ENCODE measurements at regions not wholly inside any gene's neighbourhood (a gene's known extent, or its start where the extent isn't known, plus 50 kb on each side); places are given as distances from the start of the nearest gene placed in this dataset.
A peak's percentile ranks its signal among the peaks of the same experiment; 100 is the strongest.

- Histone ChIP-seq H3K14ac (ENCODE audit: low read length in 2 of 2) (no peak overlapping the region), H2AK5ac (ENCODE audit: low read length, severe bottlenecking) (no peak overlapping the region), H2BK120ac (ENCODE audit: low read depth, low read length) (no peak overlapping the region), H4K91ac (ENCODE audit: low read length) (no peak overlapping the region), H2AFZ (ENCODE audit: low read depth, low read length) (no peak overlapping the region), H3K4me1 (ENCODE audit: control insufficient read depth, insufficient read depth, low read depth, low read length) (no peaks in the 10 kb centered on the region), H2BK5ac (ENCODE audit: low read depth, low read length, poor library complexity, severe bottlenecking) (no peak overlapping the region), H3K79me1 (replicated peaks; ENCODE audit: low read length, poor library complexity, severe bottlenecking) (no peaks in the 10 kb centered on the region), H3K4me3 (ENCODE audit: insufficient read depth in 1 of 2, low read depth in 1 of 2, low read length in 2 of 2) (no peak overlapping the region), H3K18ac (ENCODE audit: low read depth in 1 of 2, low read length in 2 of 2) (no peak overlapping the region), H3K4me2 (ENCODE audit: low read length, poor library complexity, severe bottlenecking) (no peak overlapping the region), H3K4ac (ENCODE audit: low read depth in 1 of 2, low read length in 2 of 2) (no peak overlapping the region), H3K23ac (ENCODE audit: low read length in 2 of 2) (no peak overlapping the region), H3K27ac (ENCODE audit: low read length, poor library complexity, severe bottlenecking) (no peak overlapping the region), H3K27me3 (ENCODE audit: control insufficient read depth in 1 of 2, insufficient read depth in 1 of 2, low read length in 2 of 2) (no peaks in the 10 kb centered on the region), H2BK12ac (ENCODE audit: low read length in 2 of 2) (no peak overlapping the region), H2BK15ac (ENCODE audit: low read depth, poor library complexity, severe bottlenecking) (no peak overlapping the region), H3K9me3 (ENCODE audit: control insufficient read depth, low read length) (no peaks in the 10 kb centered on the region), H4K8ac (ENCODE audit: low read length) (no peak overlapping the region), H3K36me3 (ENCODE audit: control insufficient read depth in 1 of 2, insufficient read depth in 2 of 2, low read depth in 1 of 2, low read length in 2 of 2) (no peaks in the 10 kb centered on the region), H3K9ac (ENCODE audit: low read length) (no peak overlapping the region)
- WGBS: 90% methylated on average over 4 of the region's 4 CpGs
- DNase-seq: no peak
Measured at GRCh38 chr3:163139600-163139999, 1643.0 kb downstream of the OTOL1 start.

- Histone ChIP-seq H4K8ac (ENCODE audit: low read length) (no peak overlapping the region), H2AK5ac (ENCODE audit: low read length, severe bottlenecking) (no peak overlapping the region), H2BK120ac (ENCODE audit: low read depth, low read length) (no peak overlapping the region), H2BK15ac (ENCODE audit: low read depth, poor library complexity, severe bottlenecking) (no peak overlapping the region), H3K18ac (ENCODE audit: low read depth in 1 of 2, low read length in 2 of 2) (no peak overlapping the region), H3K36me3 (ENCODE audit: control insufficient read depth in 1 of 2, insufficient read depth in 2 of 2, low read depth in 1 of 2, low read length in 2 of 2) (no peaks in the 10 kb centered on the region), H2BK12ac (ENCODE audit: low read length in 2 of 2) (no peak overlapping the region), H3K4me2 (ENCODE audit: low read length, poor library complexity, severe bottlenecking) (no peak overlapping the region), H3K4me3 (ENCODE audit: insufficient read depth in 1 of 2, low read depth in 1 of 2, low read length in 2 of 2) (no peak overlapping the region), H4K91ac (ENCODE audit: low read length) (no peak overlapping the region), H3K27ac (ENCODE audit: low read length, poor library complexity, severe bottlenecking) (no peak overlapping the region), H3K27me3 (ENCODE audit: control insufficient read depth in 1 of 2, insufficient read depth in 1 of 2, low read length in 2 of 2) (no peaks in the 10 kb centered on the region), H3K4ac (ENCODE audit: low read depth in 1 of 2, low read length in 2 of 2) (no peak overlapping the region), H3K14ac (ENCODE audit: low read length in 2 of 2) (no peak overlapping the region), H3K79me1 (replicated peaks; ENCODE audit: low read length, poor library complexity, severe bottlenecking) (no peaks in the 10 kb centered on the region), H2BK5ac (ENCODE audit: low read depth, low read length, poor library complexity, severe bottlenecking) (no peak overlapping the region), H3K4me1 (ENCODE audit: control insufficient read depth, insufficient read depth, low read depth, low read length) (no peaks in the 10 kb centered on the region), H3K9ac (ENCODE audit: low read length) (no peak overlapping the region), H3K9me3 (ENCODE audit: control insufficient read depth, low read length) (no peaks in the 10 kb centered on the region), H3K23ac (ENCODE audit: low read length in 2 of 2) (no peak overlapping the region), H2AFZ (ENCODE audit: low read depth, low read length) (no peak overlapping the region)
- WGBS: no CpG with 5 or more reads among the region's 2 CpGs
- no peak for DNase-seq
Measured at GRCh38 chr3:163138258-163138657, 1641.7 kb downstream of the OTOL1 start.

GRCh38 chr3:163132111-163132510, 1635.5 kb downstream of the OTOL1 start:
- Histone ChIP-seq H3K4me3 (ENCODE audit: insufficient read depth in 1 of 2, low read depth in 1 of 2, low read length in 2 of 2) (no peak overlapping the region), H2BK15ac (ENCODE audit: low read depth, poor library complexity, severe bottlenecking) (no peak overlapping the region), H3K36me3 (ENCODE audit: control insufficient read depth in 1 of 2, insufficient read depth in 2 of 2, low read depth in 1 of 2, low read length in 2 of 2) (no peaks in the 10 kb centered on the region), H4K91ac (ENCODE audit: low read length) (no peak overlapping the region), H2BK120ac (ENCODE audit: low read depth, low read length) (no peak overlapping the region), H2AFZ (ENCODE audit: low read depth, low read length) (no peak overlapping the region), H3K18ac (ENCODE audit: low read depth in 1 of 2, low read length in 2 of 2) (no peak overlapping the region), H3K4ac (ENCODE audit: low read depth in 1 of 2, low read length in 2 of 2) (no peak overlapping the region), H3K27me3 (ENCODE audit: control insufficient read depth in 1 of 2, insufficient read depth in 1 of 2, low read length in 2 of 2) (no peaks in the 10 kb centered on the region), H2AK5ac (ENCODE audit: low read length, severe bottlenecking) (no peak overlapping the region), H3K23ac (ENCODE audit: low read length in 2 of 2) (no peak overlapping the region), H3K79me1 (replicated peaks; ENCODE audit: low read length, poor library complexity, severe bottlenecking) (no peaks in the 10 kb centered on the region), H2BK5ac (ENCODE audit: low read depth, low read length, poor library complexity, severe bottlenecking) (no peak overlapping the region), H3K9ac (ENCODE audit: low read length) (no peak overlapping the region), H3K4me1 (ENCODE audit: control insufficient read depth, insufficient read depth, low read depth, low read length) (no peaks in the 10 kb centered on the region), H4K8ac (ENCODE audit: low read length) (no peak overlapping the region), H3K4me2 (ENCODE audit: low read length, poor library complexity, severe bottlenecking) (no peak overlapping the region), H3K27ac (ENCODE audit: low read length, poor library complexity, severe bottlenecking) (no peak overlapping the region), H2BK12ac (ENCODE audit: low read length in 2 of 2) (no peak overlapping the region), H3K9me3 (ENCODE audit: control insufficient read depth, low read length) (peaks cover 17% of the 10 kb centered on the region), H3K14ac (ENCODE audit: low read length in 2 of 2) (no peak overlapping the region)
- 96% methylated on average over 5 of the region's 5 CpGs for WGBS
- DNase-seq: no peak

GRCh38 chr3:163129287-163129686, 1632.7 kb downstream of the OTOL1 start:
- no peak for DNase-seq
- Histone ChIP-seq H4K8ac (ENCODE audit: low read length) (no peak overlapping the region), H2BK5ac (ENCODE audit: low read depth, low read length, poor library complexity, severe bottlenecking) (no peak overlapping the region)

More at GRCh38 chr3:163129287-163129686, 1632.7 kb downstream of the OTOL1 start:
- Histone ChIP-seq H3K36me3 (ENCODE audit: control insufficient read depth in 1 of 2, insufficient read depth in 2 of 2, low read depth in 1 of 2, low read length in 2 of 2) (no peaks in the 10 kb centered on the region), H3K9me3 (ENCODE audit: control insufficient read depth, low read length) (peaks cover 37% of the 10 kb centered on the region), H4K91ac (ENCODE audit: low read length) (peak overlapping the region; percentile 15), H3K18ac (ENCODE audit: low read depth in 1 of 2, low read length in 2 of 2) (no peak overlapping the region), H2BK15ac (ENCODE audit: low read depth, poor library complexity, severe bottlenecking) (no peak overlapping the region), H3K4me2 (ENCODE audit: low read length, poor library complexity, severe bottlenecking) (no peak overlapping the region), H3K4me1 (ENCODE audit: control insufficient read depth, insufficient read depth, low read depth, low read length) (no peaks in the 10 kb centered on the region), H2BK120ac (ENCODE audit: low read depth, low read length) (no peak overlapping the region), H2AFZ (ENCODE audit: low read depth, low read length) (no peak overlapping the region), H3K23ac (ENCODE audit: low read length in 2 of 2) (no peak overlapping the region), H3K9ac (ENCODE audit: low read length) (no peak overlapping the region), H3K4me3 (ENCODE audit: insufficient read depth in 1 of 2, low read depth in 1 of 2, low read length in 2 of 2) (no peak overlapping the region), H2BK12ac (ENCODE audit: low read length in 2 of 2) (no peak overlapping the region), H3K4ac (ENCODE audit: low read depth in 1 of 2, low read length in 2 of 2) (no peak overlapping the region), H2AK5ac (ENCODE audit: low read length, severe bottlenecking) (no peak overlapping the region), H3K27ac (ENCODE audit: low read length, poor library complexity, severe bottlenecking) (no peak overlapping the region), H3K14ac (ENCODE audit: low read length in 2 of 2) (no peak overlapping the region), H3K79me1 (replicated peaks; ENCODE audit: low read length, poor library complexity, severe bottlenecking) (no peaks in the 10 kb centered on the region), H3K27me3 (ENCODE audit: control insufficient read depth in 1 of 2, insufficient read depth in 1 of 2, low read length in 2 of 2) (no peaks in the 10 kb centered on the region)
- 100% methylated on average over 3 of the region's 3 CpGs for WGBS

Measured in mesenchymal stem cell (in vitro differentiated cells and primary cell).